Prostate gland (tissue), 2 donors: ENCODE measurements at regions not wholly inside any gene's neighbourhood (a gene's known extent, or its start where the extent isn't known, plus 50 kb on each side); places are given as distances from the start of the nearest gene placed in this dataset.

Source experiments
- POLR2A ChIP-seq: fragments of 450-650 bp; IDR thresholded peaks from one replicate; pipeline ENCODE4 v1.6.1; 2016; ENCODE audit warnings: antibody characterized with exemption, mild to moderate bottlenecking
- POLR2AphosphoS5 ChIP-seq: sonication (generic); formaldehyde crosslinking; IDR thresholded peaks from one replicate; pipeline ENCODE4 v1.6.1; 2017; ENCODE audit warnings: antibody characterized with exemption
- TF ChIP-seq, protein P1 (sequence below), 4 experiments: fragments of 200-600 bp in 2 of 4; fragments of 450-650 bp in 2 of 4; sonication (generic) in 2 of 4; IDR thresholded peaks; 1 replicate in 3 of 4; 2 replicates in 1 of 4; pipeline ENCODE4 v1.5.1; 2016 to 2019; ENCODE audit warnings: antibody characterized with exemption in 4 of 4, mild to moderate bottlenecking in 2 of 4, moderate library complexity in 2 of 4

DNA sequence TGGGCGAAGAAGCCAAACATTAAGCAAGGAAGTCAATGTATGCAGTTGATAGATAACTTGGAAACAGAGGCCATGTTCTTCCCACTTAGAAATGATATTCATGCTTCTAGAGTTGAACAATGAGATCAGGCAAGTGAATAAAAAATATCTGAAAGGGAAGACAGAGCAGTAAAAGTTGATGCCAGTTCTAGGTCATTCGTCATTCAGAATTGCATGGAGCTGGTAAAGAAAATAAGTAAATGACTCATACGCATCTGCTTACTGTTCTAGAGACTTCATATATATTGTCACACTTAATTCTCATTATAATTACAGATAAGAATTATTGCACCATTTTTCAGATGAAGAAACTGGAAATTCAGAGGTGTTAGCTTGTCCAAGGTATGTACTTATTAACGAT lies 158.9 kb upstream of the FERD3L start:
- no peak for TF ChIP-seq POLR2A
- TF ChIP-seq, protein P1, sequence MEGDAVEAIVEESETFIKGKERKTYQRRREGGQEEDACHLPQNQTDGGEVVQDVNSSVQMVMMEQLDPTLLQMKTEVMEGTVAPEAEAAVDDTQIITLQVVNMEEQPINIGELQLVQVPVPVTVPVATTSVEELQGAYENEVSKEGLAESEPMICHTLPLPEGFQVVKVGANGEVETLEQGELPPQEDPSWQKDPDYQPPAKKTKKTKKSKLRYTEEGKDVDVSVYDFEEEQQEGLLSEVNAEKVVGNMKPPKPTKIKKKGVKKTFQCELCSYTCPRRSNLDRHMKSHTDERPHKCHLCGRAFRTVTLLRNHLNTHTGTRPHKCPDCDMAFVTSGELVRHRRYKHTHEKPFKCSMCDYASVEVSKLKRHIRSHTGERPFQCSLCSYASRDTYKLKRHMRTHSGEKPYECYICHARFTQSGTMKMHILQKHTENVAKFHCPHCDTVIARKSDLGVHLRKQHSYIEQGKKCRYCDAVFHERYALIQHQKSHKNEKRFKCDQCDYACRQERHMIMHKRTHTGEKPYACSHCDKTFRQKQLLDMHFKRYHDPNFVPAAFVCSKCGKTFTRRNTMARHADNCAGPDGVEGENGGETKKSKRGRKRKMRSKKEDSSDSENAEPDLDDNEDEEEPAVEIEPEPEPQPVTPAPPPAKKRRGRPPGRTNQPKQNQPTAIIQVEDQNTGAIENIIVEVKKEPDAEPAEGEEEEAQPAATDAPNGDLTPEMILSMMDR (IDR thresholded peaks at IDR 0.05) = no peak
- no peak for TF ChIP-seq POLR2AphosphoS5
